ENCODE measurements at regions not wholly inside any gene's neighbourhood (a gene's known extent, or its start where the extent isn't known, plus 50 kb on each side); places are given as distances from the start of the nearest gene placed in this dataset.

DNA sequence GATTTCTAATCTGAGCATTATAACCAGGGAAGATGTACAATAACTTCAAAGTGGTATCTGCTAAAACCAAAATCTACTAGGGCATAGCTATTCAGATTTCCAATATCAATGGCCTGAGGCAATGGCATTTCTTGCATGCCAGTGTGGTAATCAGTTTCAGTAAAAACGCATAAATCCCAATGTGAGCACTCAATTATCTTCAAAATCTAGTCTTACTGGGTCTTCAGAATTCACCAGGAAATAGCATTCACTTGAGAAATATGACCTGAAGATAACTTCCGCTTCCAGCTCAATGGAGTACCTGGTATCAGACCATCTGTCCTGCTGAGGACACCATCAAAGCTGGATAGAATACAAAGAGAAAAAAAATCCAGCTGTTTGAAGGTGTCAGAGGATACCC, 72.4 kb downstream of the TRIL start:
- TF ChIP-seq NFIC (IDR thresholded peaks at IDR 0.05) (no peak), TCF12 (IDR thresholded peaks at IDR 0.05; ENCODE audit: low read depth) (no peak), TAF1 (IDR thresholded peaks at IDR 0.05; ENCODE audit: low read depth) (no peak), TEAD4 (IDR thresholded peaks at IDR 0.05) (no peak), EP300 (IDR thresholded peaks at IDR 0.05; ENCODE audit: borderline replicate concordance) (no peak), ZBTB7A (IDR thresholded peaks at IDR 0.05; ENCODE audit: low read depth) (no peak), RAD21 (IDR thresholded peaks at IDR 0.05; ENCODE audit: low read depth) (no peak), YY1 (IDR thresholded peaks at IDR 0.05; ENCODE audit: low read depth) (no peak), FOXM1 (IDR thresholded peaks at IDR 0.05; ENCODE audit: borderline replicate concordance, low read depth) (no peak), CREB1 (IDR thresholded peaks at IDR 0.05; ENCODE audit: low read depth) (no peak), EGR1 (IDR thresholded peaks at IDR 0.05) (no peak)
- TF ChIP-seq, protein P1, sequence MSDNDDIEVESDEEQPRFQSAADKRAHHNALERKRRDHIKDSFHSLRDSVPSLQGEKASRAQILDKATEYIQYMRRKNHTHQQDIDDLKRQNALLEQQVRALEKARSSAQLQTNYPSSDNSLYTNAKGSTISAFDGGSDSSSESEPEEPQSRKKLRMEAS (IDR thresholded peaks at IDR 0.05): no peak
- TF ChIP-seq, protein P2, sequence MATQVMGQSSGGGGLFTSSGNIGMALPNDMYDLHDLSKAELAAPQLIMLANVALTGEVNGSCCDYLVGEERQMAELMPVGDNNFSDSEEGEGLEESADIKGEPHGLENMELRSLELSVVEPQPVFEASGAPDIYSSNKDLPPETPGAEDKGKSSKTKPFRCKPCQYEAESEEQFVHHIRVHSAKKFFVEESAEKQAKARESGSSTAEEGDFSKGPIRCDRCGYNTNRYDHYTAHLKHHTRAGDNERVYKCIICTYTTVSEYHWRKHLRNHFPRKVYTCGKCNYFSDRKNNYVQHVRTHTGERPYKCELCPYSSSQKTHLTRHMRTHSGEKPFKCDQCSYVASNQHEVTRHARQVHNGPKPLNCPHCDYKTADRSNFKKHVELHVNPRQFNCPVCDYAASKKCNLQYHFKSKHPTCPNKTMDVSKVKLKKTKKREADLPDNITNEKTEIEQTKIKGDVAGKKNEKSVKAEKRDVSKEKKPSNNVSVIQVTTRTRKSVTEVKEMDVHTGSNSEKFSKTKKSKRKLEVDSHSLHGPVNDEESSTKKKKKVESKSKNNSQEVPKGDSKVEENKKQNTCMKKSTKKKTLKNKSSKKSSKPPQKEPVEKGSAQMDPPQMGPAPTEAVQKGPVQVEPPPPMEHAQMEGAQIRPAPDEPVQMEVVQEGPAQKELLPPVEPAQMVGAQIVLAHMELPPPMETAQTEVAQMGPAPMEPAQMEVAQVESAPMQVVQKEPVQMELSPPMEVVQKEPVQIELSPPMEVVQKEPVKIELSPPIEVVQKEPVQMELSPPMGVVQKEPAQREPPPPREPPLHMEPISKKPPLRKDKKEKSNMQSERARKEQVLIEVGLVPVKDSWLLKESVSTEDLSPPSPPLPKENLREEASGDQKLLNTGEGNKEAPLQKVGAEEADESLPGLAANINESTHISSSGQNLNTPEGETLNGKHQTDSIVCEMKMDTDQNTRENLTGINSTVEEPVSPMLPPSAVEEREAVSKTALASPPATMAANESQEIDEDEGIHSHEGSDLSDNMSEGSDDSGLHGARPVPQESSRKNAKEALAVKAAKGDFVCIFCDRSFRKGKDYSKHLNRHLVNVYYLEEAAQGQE (IDR thresholded peaks at IDR 0.05; ENCODE audit: low read depth): no peak

DNA sequence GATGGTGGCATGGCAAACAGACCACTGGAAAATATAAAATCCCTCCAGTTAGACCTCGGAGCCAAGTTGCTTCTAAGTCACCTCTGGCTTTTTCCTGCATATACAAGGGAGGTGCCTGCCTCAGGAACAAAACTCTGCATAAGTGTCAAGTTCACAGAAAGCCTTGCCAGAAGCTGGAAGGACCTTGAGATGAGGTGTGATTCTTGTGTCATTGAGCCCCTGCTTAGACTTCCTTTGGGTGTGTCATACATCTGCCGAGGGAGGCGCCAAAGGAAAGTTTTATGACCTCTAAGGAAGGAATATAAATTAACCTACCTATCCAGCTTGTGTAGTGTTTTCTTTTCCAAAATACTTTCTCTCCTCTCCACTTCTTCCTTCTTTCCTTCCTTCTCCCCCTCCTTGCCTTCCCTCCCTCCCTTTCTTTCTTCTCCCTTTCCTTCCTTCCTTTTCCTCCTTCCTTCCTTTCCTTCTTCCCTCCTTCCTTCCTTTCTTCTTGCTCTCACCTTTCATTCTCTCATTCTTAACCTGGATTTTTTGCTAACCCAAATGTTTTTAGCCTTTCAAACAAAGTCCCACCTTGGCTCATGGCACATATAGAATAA, 75.2 kb downstream of the TRIL start:
- TF ChIP-seq YY1 (IDR thresholded peaks at IDR 0.05; ENCODE audit: low read depth): no peak
- no peak for TF ChIP-seq RAD21 (IDR thresholded peaks at IDR 0.05; ENCODE audit: low read depth)
- TF ChIP-seq TCF12 (IDR thresholded peaks at IDR 0.05; ENCODE audit: low read depth): no peak
- no peak for TF ChIP-seq CREB1 (IDR thresholded peaks at IDR 0.05; ENCODE audit: low read depth)
- no peak for TF ChIP-seq TEAD4 (IDR thresholded peaks at IDR 0.05)
- TF ChIP-seq, protein P2 (IDR thresholded peaks at IDR 0.05; ENCODE audit: low read depth): no peak
- no peak for TF ChIP-seq EGR1 (IDR thresholded peaks at IDR 0.05)
- no peak for TF ChIP-seq ZBTB7A (IDR thresholded peaks at IDR 0.05; ENCODE audit: low read depth)
- TF ChIP-seq CEBPB (IDR thresholded peaks at IDR 0.05): no peak
- TF ChIP-seq EP300 (IDR thresholded peaks at IDR 0.05; ENCODE audit: borderline replicate concordance): no peak
- TF ChIP-seq, protein P3, sequence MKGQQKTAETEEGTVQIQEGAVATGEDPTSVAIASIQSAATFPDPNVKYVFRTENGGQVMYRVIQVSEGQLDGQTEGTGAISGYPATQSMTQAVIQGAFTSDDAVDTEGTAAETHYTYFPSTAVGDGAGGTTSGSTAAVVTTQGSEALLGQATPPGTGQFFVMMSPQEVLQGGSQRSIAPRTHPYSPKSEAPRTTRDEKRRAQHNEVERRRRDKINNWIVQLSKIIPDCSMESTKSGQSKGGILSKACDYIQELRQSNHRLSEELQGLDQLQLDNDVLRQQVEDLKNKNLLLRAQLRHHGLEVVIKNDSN (IDR thresholded peaks at IDR 0.05): no peak
- TF ChIP-seq, protein P1 (IDR thresholded peaks at IDR 0.05): no peak
- TF ChIP-seq FOXM1 (IDR thresholded peaks at IDR 0.05; ENCODE audit: borderline replicate concordance, low read depth): no peak
- TF ChIP-seq NFIC (IDR thresholded peaks at IDR 0.05): no peak
- TF ChIP-seq TAF1 (IDR thresholded peaks at IDR 0.05; ENCODE audit: low read depth): no peak

DNA sequence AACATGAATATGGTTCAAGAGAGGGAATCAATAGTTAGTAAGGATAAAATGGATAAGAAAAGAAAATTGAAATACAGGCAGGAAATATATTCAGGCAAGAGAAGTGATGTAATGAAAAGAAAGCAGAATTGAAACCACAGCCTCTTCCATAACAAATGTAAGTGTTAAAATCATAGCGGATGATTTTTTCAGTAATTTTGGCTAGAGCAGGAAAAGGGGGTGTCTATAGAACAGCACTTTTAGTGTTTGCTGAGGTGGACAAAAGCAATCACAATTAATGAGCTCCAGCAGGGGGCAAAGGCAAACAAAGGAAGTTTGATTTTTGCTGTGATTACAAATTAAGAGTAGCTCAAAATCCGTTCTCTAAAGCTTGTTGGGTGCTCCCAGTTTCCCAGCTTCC, 79.0 kb downstream of the TRIL start:
- TF ChIP-seq CREB1 (IDR thresholded peaks at IDR 0.05; ENCODE audit: low read depth): no peak
- TF ChIP-seq TCF12 (IDR thresholded peaks at IDR 0.05; ENCODE audit: low read depth): no peak

DNA sequence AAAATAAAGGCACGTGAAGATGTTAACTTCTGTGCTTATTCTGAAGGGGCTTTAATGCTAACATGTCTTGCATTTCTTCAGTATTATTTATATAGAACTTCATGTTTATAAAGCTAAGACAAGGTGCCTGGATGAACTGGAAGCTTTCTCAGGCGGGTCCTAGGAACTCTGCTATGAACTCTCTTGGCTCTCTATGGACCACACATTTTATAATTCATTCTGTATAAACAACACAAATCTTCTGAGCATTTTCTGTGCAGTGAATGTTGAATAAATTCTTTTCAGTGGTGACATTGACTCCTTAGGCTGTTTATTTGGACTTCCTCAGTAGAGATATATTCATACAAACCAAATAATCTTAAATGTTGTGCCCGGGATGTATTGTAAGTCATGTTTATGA, 79.6 kb downstream of the TRIL start:
- TF ChIP-seq EP300 (IDR thresholded peaks at IDR 0.05; ENCODE audit: borderline replicate concordance): no peak
- no peak for TF ChIP-seq FOXM1 (IDR thresholded peaks at IDR 0.05; ENCODE audit: borderline replicate concordance, low read depth)
- TF ChIP-seq, protein P1 (IDR thresholded peaks at IDR 0.05): no peak
- no peak for TF ChIP-seq TEAD4 (IDR thresholded peaks at IDR 0.05)
- no peak for TF ChIP-seq EGR1 (IDR thresholded peaks at IDR 0.05)
- no peak for TF ChIP-seq NFIC (IDR thresholded peaks at IDR 0.05)
- TF ChIP-seq, protein P2 (IDR thresholded peaks at IDR 0.05; ENCODE audit: low read depth): no peak
- TF ChIP-seq, protein P3 (IDR thresholded peaks at IDR 0.05): no peak
- no peak for TF ChIP-seq YY1 (IDR thresholded peaks at IDR 0.05; ENCODE audit: low read depth)
- TF ChIP-seq TAF1 (IDR thresholded peaks at IDR 0.05; ENCODE audit: low read depth): no peak
- no peak for TF ChIP-seq RAD21 (IDR thresholded peaks at IDR 0.05; ENCODE audit: low read depth)
- TF ChIP-seq CREB1 (IDR thresholded peaks at IDR 0.05; ENCODE audit: low read depth): no peak

All from Ishikawa (cell line).